ENCODE measurements at regions not wholly inside any gene's neighbourhood (a gene's known extent, or its start where the extent isn't known, plus 50 kb on each side); places are given as distances from the start of the nearest gene placed in this dataset.

GRCh38 chr7:156435486-156436231 lies 204.9 kb upstream of the RNF32 start:
- TF ChIP-seq CTCF (conservative IDR thresholded peaks at IDR 0.05 in 1 of 2, IDR thresholded peaks at IDR 0.05 in 1 of 2; ENCODE audit: extremely low read depth in 1 of 2, insufficient read depth in 1 of 2, low read depth in 1 of 2, low read length in 2 of 2) (no peak), EZH2 (IDR thresholded peaks at IDR 0.05; ENCODE audit: borderline replicate concordance, low read length) (no peak)

Data from mammary epithelial cell (primary cell).